DOHH2 (cell line): ENCODE measurements at regions not wholly inside any gene's neighbourhood (a gene's known extent, or its start where the extent isn't known, plus 50 kb on each side); places are given as distances from the start of the nearest gene placed in this dataset.

Experiments used
- EZH2phosphoT487 ChIP-seq: fragments of 200-600 bp; sonication (generic); IDR thresholded peaks from 2 replicates; pipeline ENCODE4 v1.6.1; 2017; ENCODE audit warnings: borderline replicate concordance, mild to moderate bottlenecking, antibody characterized with exemption, low read length, moderate library complexity, mixed read lengths
- TF ChIP-seq, protein P1 (sequence below): fragments of 200-600 bp; sonication (generic); IDR thresholded peaks from one replicate; pipeline ENCODE4 v1.5.1; 2014; ENCODE audit warnings: antibody characterized with exemption, mild to moderate bottlenecking, low read depth, low read length; ENCODE audit not compliant: poor library complexity, severe bottlenecking

DNA sequence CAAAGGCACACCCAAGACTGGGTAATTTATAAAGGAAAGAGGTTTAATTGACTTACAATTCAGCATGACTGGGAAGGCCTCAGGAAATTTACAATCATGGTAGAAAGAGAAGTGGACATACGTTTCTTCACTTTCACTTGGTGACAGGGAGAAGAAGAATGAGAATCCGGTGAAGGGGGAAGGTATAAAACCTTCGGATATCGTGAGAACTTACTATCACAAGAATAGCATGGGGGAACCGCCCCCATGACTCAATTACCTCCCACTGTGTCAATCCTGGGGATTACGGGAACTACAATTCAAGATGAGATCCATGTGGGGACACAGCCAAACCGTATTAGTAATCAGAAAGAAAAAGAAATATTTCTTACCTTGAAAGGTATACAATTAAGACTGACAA, 782.9 kb upstream of the HS3ST1 start:
- TF ChIP-seq, protein P1, sequence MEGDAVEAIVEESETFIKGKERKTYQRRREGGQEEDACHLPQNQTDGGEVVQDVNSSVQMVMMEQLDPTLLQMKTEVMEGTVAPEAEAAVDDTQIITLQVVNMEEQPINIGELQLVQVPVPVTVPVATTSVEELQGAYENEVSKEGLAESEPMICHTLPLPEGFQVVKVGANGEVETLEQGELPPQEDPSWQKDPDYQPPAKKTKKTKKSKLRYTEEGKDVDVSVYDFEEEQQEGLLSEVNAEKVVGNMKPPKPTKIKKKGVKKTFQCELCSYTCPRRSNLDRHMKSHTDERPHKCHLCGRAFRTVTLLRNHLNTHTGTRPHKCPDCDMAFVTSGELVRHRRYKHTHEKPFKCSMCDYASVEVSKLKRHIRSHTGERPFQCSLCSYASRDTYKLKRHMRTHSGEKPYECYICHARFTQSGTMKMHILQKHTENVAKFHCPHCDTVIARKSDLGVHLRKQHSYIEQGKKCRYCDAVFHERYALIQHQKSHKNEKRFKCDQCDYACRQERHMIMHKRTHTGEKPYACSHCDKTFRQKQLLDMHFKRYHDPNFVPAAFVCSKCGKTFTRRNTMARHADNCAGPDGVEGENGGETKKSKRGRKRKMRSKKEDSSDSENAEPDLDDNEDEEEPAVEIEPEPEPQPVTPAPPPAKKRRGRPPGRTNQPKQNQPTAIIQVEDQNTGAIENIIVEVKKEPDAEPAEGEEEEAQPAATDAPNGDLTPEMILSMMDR = no peak
- TF ChIP-seq EZH2phosphoT487 = no peak
